Cardiac fibroblast (primary cell): ENCODE measurements at regions not wholly inside any gene's neighbourhood (a gene's known extent, or its start where the extent isn't known, plus 50 kb on each side); places are given as distances from the start of the nearest gene placed in this dataset.

Experiments used
- DNase-seq, 2 donors: peaks; one replicate each; pipeline versions ENCODE4 v3.0.0 to v3.0.0-alpha.2; 2010; ENCODE audit warnings: low read depth in 2 of 2
- H3K4me3 ChIP-seq, 2 donors: replicated peaks in 1 of 2; 1 replicate in 1 of 2; 2 replicates in 1 of 2; pipeline ENCODE4 v1.5.1; 2011; ENCODE audit warnings: low read depth in 2 of 2, low read length in 2 of 2, mild to moderate bottlenecking in 2 of 2, moderate library complexity in 1 of 2
- TF ChIP-seq, protein P1 (sequence below): IDR thresholded peaks from one replicate; pipeline ENCODE4 v1.5.1; 2011; ENCODE audit warnings: low read depth, mild to moderate bottlenecking, low read length, inconsistent platforms

DNA sequence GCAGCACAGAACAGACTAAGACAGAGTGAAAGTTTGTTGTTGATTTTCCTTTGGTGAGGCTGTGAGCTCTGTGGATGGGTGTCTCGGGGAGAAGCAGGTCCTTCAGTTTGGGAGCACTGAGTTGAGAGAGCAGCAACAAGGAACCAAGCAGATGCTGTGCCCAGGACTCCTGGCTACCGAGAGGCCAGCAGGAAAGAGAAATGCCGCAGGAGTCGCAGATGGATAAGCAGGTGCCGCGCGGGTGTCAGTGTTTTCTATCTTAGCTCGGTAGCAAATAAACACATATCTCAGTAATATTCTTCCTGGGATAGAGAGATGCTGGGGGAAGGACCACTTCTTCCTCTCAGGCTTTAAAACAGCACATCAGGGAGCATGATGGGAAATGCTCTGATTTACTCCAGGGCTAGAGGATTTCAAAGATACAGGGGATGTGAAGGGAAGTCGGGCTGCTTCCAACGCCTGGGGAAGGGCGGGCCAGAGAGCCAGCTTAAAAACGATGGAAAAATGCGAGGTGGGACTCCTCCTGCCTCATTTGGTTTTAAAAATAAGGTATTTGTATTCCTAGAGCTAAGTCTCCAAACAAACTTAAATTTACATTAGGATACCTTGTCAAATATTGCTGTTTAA is 470.7 kb upstream of the B3GAT1 start:
- TF ChIP-seq, protein P1, sequence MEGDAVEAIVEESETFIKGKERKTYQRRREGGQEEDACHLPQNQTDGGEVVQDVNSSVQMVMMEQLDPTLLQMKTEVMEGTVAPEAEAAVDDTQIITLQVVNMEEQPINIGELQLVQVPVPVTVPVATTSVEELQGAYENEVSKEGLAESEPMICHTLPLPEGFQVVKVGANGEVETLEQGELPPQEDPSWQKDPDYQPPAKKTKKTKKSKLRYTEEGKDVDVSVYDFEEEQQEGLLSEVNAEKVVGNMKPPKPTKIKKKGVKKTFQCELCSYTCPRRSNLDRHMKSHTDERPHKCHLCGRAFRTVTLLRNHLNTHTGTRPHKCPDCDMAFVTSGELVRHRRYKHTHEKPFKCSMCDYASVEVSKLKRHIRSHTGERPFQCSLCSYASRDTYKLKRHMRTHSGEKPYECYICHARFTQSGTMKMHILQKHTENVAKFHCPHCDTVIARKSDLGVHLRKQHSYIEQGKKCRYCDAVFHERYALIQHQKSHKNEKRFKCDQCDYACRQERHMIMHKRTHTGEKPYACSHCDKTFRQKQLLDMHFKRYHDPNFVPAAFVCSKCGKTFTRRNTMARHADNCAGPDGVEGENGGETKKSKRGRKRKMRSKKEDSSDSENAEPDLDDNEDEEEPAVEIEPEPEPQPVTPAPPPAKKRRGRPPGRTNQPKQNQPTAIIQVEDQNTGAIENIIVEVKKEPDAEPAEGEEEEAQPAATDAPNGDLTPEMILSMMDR: no peak
- no peak for DNase-seq
- no peak overlapping the region for H3K4me3 ChIP-seq

DNA sequence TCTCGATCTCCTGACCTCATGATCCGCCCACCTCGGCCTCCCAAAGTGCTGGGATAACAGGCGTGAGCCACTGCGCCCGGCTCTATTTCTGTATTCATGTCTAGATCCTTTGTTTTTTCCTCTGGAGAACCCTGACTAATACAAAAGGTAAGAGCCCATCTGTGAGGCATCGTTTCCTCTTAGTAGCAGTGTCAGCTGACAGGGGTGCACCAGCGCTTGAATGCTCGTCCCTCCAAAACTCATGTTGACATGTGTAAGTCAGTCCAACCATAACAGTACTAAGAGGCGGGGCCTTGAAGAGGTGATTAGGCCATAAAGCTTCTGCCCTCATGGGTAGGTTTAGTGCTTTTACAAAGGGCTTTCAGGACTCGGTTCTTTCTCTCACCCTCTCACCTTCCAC is 470.1 kb upstream of the B3GAT1 start:
- DNase-seq: no peak
- no peak overlapping the region for H3K4me3 ChIP-seq
- TF ChIP-seq, protein P1: no peak

GRCh38 chr11:134880788-134881187 is 468.7 kb upstream of the B3GAT1 start:
- no peak overlapping the region for H3K4me3 ChIP-seq
- TF ChIP-seq, protein P1: no peak
- no peak for DNase-seq

- TF ChIP-seq, protein P1: no peak
- no peak for DNase-seq
- no peak overlapping the region for H3K4me3 ChIP-seq
Observed at GRCh38 chr11:134879931-134880330, 467.9 kb upstream of the B3GAT1 start.

DNA sequence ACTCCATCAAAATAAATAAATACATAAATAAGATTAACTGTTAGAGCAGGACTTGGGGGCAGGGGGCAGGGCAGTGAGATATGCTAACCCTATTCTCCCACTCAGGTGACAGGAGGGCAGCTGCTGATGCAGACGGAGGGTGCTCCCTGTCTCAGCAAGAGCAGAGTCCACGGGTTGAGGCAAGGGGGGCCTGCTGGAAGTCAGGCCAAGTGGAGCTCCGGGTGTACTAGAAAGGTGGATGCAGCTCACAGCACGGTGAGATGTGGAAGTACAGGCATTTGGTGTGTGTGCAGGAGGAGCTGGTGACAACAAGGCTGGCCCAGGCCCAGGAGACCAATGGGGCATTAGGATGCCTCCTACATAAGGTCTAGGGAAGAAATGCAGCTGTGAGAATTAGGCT is 467.3 kb upstream of the B3GAT1 start:
- TF ChIP-seq, protein P1: no peak
- DNase-seq: no peak
- no peak overlapping the region for H3K4me3 ChIP-seq

DNA sequence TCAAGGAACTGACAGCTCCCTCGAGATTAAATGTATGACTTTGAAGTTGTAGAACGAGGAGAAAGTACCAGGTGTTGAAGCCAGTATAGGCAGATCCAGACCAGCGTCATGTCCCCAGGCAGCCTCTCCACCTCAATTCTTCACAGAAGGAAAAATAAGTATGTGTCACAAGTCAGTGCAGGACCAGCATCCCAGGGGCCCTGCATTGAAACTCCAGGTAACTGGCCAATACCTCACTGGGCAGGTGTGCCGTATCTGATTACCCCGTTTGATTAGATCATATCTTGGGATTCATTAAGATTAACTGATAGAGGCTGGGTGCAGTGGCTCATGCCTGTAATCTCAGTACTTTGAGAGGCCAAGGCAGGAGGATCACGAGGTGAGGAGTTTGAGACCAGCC is 466.7 kb upstream of the B3GAT1 start:
- no peak for DNase-seq
- no peak overlapping the region for H3K4me3 ChIP-seq
- TF ChIP-seq, protein P1: no peak

- DNase-seq: no peak
- H3K4me3 ChIP-seq: no peak overlapping the region
- TF ChIP-seq, protein P1: no peak
Observed at GRCh38 chr11:134876226-134876625, 464.2 kb upstream of the B3GAT1 start.
